Fibroblast of peridontal ligament (primary cell): ENCODE measurements at regions not wholly inside any gene's neighbourhood (a gene's known extent, or its start where the extent isn't known, plus 50 kb on each side); places are given as distances from the start of the nearest gene placed in this dataset.

ENCODE experiments used
- DNase-seq: peaks from one replicate; pipeline ENCODE4 v3.0.0-alpha.2; 2010; ENCODE audit errors: extremely low read depth

DNA sequence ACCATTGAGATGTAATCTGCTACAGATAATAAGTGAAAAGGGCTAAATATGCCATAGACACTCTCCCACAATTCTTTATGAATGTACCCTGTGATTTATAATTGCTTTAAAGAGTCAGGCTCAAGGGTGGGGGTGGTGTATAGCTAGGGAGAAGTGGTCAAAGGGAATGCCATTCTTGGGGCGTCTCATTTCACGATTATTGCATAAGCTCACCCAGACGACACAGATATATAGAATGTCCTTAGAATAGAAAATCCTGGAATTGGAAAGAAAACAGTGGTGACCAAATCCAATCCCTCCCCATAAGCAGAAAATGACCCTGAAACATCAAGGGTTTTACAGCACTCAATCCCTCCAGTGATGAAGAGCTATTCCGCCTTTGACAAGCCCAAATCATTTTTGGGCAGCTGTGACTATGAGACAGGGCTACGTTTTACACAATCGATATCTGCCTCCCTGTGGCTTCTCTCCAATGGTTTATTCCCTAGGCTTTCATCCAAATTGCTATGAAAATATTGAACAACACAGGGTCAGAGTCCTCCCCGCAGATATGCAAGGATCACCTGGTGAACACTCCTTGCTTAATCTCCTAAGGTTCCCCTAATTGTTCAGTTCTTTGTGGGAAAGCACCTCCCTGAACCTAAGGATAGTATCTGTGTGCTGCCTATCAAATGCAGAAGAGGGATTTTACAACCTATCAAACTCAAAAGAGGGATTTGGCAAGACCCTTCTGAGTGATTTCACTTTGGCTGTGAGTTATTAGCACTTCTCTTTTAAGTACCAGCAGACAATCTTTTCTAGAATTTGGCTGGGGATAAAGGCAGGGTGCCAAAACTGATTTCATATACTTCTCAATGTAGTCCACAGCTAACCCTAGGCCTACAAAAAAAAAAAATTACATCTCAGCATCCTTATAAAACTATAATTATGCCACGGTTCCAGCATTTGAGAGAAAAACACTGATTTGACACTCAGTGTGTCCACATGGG, 144.9 kb upstream of the CDH6 start:
- DNase-seq: peak; percentile 24

DNA sequence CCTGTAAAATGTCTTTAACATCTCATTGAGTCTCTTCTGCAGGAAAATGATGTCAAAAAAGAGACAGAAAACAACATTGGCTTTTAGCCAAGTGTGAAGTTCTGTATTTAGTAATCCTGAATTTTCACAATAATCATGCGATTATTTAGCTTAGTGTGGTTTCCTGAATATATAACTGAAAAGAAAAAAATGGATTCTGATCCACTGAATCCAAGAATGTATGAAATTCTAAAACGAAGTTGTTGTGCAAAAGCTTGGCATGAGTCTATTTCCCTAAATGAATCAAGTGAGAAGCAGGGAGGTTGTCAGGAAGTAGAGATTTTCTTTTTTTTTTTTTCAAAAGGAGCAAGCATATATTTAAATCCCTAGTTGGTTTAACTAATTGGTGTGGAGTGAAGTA, 145.9 kb upstream of the CDH6 start:
- DNase-seq: peak; percentile 52

DNA sequence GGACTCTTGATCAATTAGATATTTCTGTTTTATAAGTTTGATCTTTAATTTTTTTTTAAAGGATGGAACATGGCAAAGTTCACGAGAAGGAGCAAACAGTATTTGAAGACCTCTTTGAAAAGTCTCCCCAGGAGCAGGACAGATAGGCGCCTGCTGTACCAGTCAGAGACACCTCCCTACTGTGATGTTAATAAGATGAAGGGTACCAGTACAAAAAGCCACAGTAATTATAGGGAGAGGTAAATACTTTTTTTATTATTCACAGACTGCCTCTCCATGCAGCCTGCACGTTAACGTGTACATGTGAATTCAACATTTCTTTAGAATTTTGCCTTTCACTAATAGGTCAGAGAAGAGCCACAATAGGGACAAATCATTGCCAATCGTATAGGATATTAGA, 146.5 kb upstream of the CDH6 start:
- no peak for DNase-seq

DNA sequence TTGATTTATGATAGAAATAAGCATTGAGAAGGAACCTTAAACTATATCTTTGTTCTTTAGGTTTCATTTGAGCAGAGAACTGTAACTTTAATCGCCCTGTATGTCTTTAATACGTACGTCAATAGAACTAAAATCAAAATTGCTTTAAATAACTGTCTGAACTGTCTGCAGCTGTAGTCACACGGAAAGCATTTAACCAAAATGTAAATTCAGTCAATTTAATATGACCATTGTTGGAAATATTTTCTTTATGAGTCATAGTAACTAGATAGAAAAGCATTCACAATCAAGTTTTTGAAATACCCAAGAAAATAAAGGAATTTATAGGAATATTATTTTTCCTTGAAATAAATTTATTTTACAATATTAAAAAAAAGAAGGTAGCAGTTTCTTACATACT, 157.1 kb upstream of the CDH6 start:
- DNase-seq: peak; percentile 84

- DNase-seq: peak; percentile 88
Measured at GRCh38 chr5:31033295-31033694, 160.2 kb upstream of the CDH6 start.

- DNase-seq: no peak
Measured at GRCh38 chr5:31029925-31030324, 163.6 kb upstream of the CDH6 start.

GRCh38 chr5:31027721-31028120, 165.8 kb upstream of the CDH6 start:
- no peak for DNase-seq

- DNase-seq: peak; percentile 61
Measured at GRCh38 chr5:31023105-31023504, 170.4 kb upstream of the CDH6 start.

DNA sequence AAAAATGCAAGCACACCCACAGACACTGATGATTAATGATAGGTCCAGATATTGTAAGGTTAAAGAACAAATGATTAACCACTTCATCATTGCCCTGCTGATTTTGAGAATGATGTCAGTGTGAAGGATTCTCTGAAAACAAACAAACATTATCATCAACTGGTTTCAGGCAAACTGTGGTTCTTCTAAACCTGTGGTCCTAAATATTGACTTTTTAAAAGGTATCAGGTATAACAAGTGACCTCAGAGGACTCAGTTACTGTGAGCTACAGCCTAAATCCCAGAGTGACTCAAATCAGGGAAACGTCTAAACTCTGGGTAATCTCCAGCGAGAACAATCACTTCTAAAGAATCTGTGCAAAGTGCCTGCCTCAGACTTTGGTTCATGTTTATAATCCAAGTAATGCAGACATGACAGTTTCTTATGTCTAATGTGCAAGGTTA, 172.3 kb upstream of the CDH6 start:
- DNase-seq: peak; percentile 48

GRCh38 chr5:31008231-31008630, 185.3 kb upstream of the CDH6 start:
- DNase-seq: no peak

- no peak for DNase-seq
Measured at GRCh38 chr5:31007672-31008071, 185.8 kb upstream of the CDH6 start.

GRCh38 chr5:31000287-31000686, 193.2 kb upstream of the CDH6 start:
- no peak for DNase-seq

GRCh38 chr5:30997681-30998080, 195.8 kb upstream of the CDH6 start:
- DNase-seq: no peak

GRCh38 chr5:30994902-30995301, 198.6 kb upstream of the CDH6 start:
- no peak for DNase-seq

DNA sequence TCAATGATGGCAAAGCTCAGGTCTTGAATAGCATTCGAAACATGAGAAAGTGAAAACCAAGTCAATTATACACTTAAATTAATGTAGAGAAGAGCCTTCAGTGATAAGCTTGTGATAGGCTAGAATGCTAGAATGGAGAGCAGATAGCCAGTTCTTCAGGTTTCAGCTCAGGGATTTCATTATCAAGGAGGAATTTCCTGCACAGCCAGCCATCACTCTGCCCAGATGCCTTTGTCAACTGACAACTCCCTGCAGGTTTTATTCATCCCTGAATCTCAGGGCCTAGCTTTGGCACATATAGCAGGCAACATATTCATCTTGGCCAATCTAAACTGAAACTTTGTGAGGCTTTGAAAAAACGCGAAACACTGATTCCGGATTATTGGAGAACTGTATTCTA, 199.3 kb upstream of the CDH6 start:
- no peak for DNase-seq

DNA sequence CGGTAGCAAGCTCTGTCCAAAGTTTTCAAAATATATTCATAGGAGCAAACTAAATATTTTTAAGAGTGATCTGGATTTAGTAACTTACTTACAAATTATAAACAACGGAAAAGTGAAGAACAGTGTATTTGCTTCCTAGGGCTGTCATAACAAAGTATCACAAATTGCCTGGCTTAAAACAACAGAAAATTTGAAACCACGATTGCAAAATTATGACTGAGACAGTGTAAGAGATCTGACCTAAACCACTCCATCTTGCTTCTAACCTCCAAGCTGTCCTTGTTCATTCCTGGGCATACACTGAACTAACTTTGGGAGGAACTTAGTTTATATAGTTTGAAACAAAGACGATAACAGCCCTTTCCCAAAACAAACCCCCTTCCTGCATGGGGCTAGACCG, 202.0 kb upstream of the CDH6 start:
- peak; percentile 73 for DNase-seq

DNA sequence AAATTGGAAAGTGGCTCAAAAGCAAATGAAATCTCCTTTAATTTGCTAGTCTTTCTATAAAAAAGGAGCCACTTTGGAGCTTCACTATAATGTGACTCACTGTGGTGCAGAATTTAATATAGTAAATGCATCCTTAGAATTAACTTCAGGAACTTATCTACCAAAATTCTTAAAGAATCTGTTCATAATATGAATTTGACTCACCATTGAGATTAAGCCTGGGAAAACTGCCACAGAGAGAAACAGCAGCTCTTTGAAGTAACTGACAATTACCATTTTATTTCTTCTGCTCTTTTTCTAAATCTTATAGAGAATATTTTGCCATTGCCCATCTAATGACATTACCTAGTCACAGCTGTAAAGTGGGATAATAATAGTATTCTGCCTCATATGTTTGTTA, 211.9 kb upstream of the CDH6 start:
- peak; percentile 24 for DNase-seq

GRCh38 chr5:30968971-30969370, 224.5 kb upstream of the CDH6 start:
- no peak for DNase-seq

- DNase-seq: no peak
Measured at GRCh38 chr5:30960036-30960435, 233.4 kb upstream of the CDH6 start.

DNA sequence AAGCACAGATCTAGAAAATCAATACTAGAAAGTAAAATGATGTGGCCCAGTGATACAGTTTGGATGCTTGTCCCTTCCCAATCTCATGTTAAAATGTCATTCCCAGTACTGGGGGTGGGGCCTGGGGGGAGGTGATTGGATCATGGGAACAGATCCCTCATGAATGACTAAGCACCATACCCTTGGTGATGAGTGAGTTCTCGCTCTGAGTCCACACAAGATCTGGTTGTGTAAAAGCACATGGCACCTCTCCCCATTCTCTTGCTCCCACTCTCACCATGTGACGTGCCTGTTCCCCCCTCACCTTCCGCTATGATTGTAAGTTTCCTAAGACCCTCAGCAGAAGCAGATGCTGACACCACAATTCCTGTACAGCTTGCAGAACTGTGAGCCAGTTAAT, 234.2 kb upstream of the CDH6 start:
- DNase-seq: peak; percentile 11

- DNase-seq: no peak
Measured at GRCh38 chr5:30957591-30957990, 235.9 kb upstream of the CDH6 start.

DNA sequence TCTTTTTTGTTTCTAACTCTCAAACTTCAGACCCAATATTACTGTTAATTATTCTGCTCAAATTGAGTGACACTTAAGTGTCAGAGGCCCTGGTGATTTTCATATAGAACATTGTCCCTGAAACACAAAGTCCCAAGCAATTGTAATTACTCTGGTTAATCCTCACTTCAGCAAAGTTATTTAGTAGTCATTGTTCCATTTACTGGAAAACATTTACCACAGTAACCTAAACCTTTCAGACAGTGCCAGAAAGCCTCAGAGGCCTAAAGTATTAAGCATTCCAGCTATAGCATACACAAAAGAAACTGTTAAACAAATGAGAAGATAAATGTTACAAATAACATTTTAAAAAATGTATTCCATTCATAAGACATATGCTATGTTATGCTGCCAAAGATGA, 237.2 kb upstream of the CDH6 start:
- no peak for DNase-seq

DNA sequence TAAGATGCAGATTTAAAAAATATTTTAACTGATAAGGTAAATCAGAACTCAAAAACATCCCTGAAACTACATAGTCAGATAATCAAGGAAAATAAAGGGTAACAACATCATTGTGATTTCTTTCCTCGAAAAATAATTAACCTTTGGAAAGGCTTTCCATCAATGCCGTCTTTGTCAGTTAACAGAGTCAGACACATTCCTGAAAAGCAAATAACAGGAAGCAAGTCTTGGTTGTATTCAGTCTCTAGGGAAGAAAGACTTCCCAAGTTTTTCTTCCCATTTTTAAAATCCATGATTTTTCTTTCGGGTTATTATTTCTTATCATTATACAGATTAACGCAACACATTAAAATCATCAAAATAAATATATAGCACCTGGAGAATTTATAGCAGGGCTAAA, 256.4 kb upstream of the CDH6 start:
- no peak for DNase-seq

DNA sequence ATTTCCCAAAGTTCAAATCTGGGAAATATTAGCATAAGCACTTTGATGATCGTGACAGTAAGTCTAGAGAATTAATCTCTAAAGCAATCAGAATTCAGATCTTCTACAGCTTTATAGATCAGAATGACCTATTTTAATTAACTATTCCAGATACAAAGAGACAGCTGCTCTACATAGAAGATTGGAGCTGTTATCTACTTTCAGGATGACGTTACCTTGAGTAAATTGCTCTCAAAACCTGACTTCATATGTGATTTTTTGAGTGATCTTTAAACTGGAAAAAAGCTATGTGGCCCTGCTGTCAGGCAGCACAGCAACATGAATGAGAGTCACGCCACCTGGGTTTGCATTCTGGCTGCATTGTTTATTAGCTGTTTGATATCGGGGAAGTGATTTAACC, 259.9 kb upstream of the CDH6 start:
- no peak for DNase-seq
